HG02623 (cell line): ENCODE measurements at regions not wholly inside any gene's neighbourhood (a gene's known extent, or its start where the extent isn't known, plus 50 kb on each side); places are given as distances from the start of the nearest gene placed in this dataset.
"Not testable (repeated sequence)": the region's sequence is repeated elsewhere in the genome, so short reads cannot be mapped to it uniquely, and the experiment has no call there.

ENCODE experiments used
- ATAC-seq: cut with Tn5 transposase; IDR thresholded peaks from one replicate; pipeline ENCODE4 v1.9.1; 2021; ENCODE audit warnings: moderate library complexity; ENCODE audit not compliant: unreplicated experiment

- ATAC-seq, result no peak
Observed at GRCh38 chr13:27327633-27328032, 57.0 kb downstream of the RASL11A start.

GRCh38 chr13:27329210-27329609 lies 58.6 kb downstream of the RASL11A start:
- ATAC-seq, result no peak

GRCh38 chr13:27334774-27335435 lies 64.3 kb downstream of the RASL11A start:
- no peak for ATAC-seq

GRCh38 chr13:27336014-27336673 lies 65.5 kb downstream of the RASL11A start:
- no peak for ATAC-seq

- ATAC-seq, result no peak
Observed at GRCh38 chr13:27338207-27338606, 67.6 kb downstream of the RASL11A start.

GRCh38 chr13:27338816-27339215 lies 68.2 kb downstream of the RASL11A start:
- ATAC-seq, result no peak

- ATAC-seq, result no peak
Observed at GRCh38 chr13:27339299-27339698, 68.7 kb downstream of the RASL11A start.

- ATAC-seq, result no peak
Observed at GRCh38 chr13:27341616-27342015, 71.0 kb downstream of the RASL11A start.

GRCh38 chr13:27347211-27347772 lies 76.7 kb downstream of the RASL11A start:
- ATAC-seq, result no peak

GRCh38 chr13:27348461-27348860 lies 76.0 kb upstream of the GTF3A start:
- no peak for ATAC-seq

GRCh38 chr13:27349458-27349857 lies 75.0 kb upstream of the GTF3A start:
- no peak for ATAC-seq

- ATAC-seq, result not testable (repeated sequence)
Observed at GRCh38 chr13:27350825-27351224, 73.6 kb upstream of the GTF3A start.

- ATAC-seq, result no peak
Observed at GRCh38 chr13:27352698-27353097, 71.7 kb upstream of the GTF3A start.

GRCh38 chr13:27353166-27353583 lies 71.2 kb upstream of the GTF3A start:
- peak; percentile 96 for ATAC-seq

GRCh38 chr13:27353708-27354107 lies 70.7 kb upstream of the GTF3A start:
- ATAC-seq, result no peak

GRCh38 chr13:27354379-27354778 lies 70.0 kb upstream of the GTF3A start:
- ATAC-seq, result no peak

GRCh38 chr13:27355894-27356293 lies 68.5 kb upstream of the GTF3A start:
- ATAC-seq, result no peak

GRCh38 chr13:27358420-27358819 lies 66.0 kb upstream of the GTF3A start:
- ATAC-seq, result no peak

- no peak for ATAC-seq
Observed at GRCh38 chr13:27359199-27359821, 65.1 kb upstream of the GTF3A start.

GRCh38 chr13:27360562-27360961 lies 63.9 kb upstream of the GTF3A start:
- no peak for ATAC-seq

GRCh38 chr13:27362064-27362751 lies 62.2 kb upstream of the GTF3A start:
- no peak for ATAC-seq
